Right forelimb (tissue), 1 donor: ENCODE measurements at regions not wholly inside any gene's neighbourhood (a gene's known extent, or its start where the extent isn't known, plus 50 kb on each side); places are given as distances from the start of the nearest gene placed in this dataset.

Source experiments
- DNase-seq: peaks from one replicate; pipeline ENCODE4 v3.0.0-alpha.2; 2018

DNA sequence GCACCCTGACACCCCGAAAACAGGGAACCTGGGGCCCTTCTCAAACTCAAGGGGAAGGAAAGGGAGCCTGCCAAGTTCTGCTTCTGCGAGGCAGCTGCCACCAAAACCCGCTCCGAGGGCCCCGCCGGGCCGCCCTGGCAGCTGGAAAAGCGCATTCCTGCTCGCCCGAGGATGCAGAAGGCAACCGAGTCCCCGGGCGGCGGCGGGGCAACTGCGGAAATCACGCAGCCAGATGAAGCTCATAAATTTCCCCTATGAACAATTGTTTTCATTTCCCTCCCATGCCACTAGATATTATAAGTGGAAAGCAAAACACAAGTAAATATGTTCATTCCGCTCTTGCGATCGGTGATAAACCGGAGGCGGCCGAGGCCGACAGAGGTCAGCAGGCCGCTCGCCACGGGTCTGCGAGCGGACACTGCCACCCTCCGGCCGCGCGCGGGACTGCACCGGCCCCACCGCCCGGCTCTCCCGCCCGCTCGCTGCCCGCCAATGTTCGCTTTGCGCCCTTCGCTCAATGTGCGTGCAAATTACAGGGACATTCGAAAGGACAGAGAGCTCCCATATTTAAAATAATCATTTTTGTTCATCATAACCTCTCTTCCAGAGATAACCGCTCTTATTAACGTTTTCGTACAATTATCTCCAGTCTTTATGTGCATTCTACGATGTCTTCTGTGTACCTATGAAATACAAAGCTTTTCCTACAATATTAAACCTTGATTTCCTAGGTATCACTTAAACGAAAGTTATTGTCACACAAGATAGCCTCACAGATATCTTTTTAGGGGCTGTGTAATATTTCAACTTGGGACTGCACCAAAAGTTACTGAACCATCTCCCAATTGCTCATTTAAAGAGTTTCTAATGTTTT lies 120.8 kb upstream of the ZNF507 start:
- peak; percentile 82 for DNase-seq

- DNase-seq, result no peak
Measured at GRCh38 chr19:32227561-32228165, 117.7 kb upstream of the ZNF507 start.

- DNase-seq, result no peak
Measured at GRCh38 chr19:32230441-32230840, 115.0 kb upstream of the ZNF507 start.

GRCh38 chr19:32231020-32231419 lies 114.4 kb upstream of the ZNF507 start:
- no peak for DNase-seq

GRCh38 chr19:32231691-32232090 lies 113.7 kb upstream of the ZNF507 start:
- no peak for DNase-seq

GRCh38 chr19:32232449-32232848 lies 113.0 kb upstream of the ZNF507 start:
- no peak for DNase-seq

GRCh38 chr19:32233091-32233490 lies 112.3 kb upstream of the ZNF507 start:
- DNase-seq, result no peak

GRCh38 chr19:32233885-32234284 lies 111.5 kb upstream of the ZNF507 start:
- no peak for DNase-seq

GRCh38 chr19:32234663-32235217 lies 110.7 kb upstream of the ZNF507 start:
- no peak for DNase-seq

DNA sequence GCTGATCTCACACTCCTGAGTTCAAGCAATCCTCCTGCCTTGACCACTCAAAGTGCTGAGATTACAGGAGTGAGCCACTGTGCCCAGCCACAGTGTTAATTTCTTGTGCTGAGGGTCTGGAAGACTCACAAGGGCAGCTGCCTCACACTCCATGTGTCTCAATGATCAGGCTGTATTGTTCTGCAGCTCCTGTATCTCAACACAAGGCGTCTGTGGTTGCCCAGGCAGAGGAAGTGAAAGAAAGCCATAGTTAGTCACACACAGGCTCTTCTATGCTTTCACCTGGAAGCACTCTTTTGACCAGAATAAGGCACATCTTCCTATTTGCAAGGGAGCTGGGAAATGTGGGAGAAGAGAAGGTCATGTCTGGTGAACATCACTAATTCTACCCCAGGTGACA lies 107.3 kb upstream of the ZNF507 start:
- DNase-seq, result no peak

DNA sequence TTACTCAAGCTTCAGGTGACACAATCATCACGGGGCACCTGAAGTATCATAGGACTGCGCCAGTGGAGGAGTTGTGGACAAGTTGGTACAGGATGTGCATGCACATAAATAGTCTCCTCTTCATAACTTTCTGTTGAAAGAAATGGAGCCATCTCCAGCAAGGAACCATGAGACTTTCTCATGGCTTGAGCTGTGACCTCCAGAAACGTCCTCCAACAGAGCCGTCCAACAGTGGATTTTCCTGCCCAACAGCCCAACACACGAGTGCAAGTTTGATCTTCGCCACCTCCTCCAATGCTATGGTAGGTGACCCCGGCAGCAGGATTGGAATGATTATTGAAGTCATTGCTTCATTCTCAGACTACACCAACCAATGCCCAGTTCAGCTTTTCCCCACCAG lies 105.1 kb upstream of the ZNF507 start:
- no peak for DNase-seq

DNA sequence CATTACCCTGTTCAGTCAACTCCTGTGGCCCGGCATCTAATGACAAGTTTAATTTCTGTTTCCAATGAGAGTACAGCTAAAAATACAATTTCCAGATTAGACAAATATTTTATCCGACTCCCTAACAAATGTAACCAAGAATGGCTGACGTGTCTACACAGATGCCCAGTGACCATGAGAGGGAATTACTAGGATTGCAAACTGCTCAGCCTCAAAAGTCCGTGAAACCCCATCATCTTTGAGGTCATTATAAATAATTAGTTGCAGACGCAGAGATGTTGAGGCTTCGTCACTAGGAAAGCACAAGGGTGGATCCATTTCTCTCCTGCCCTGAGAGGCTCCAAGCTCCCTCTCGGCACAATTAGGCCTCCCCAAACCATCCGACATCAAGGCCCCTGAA lies 104.1 kb upstream of the ZNF507 start:
- no peak for DNase-seq

GRCh38 chr19:32241932-32242710 lies 103.3 kb upstream of the ZNF507 start:
- no peak for DNase-seq

- no peak for DNase-seq
Measured at GRCh38 chr19:32246006-32246405, 99.4 kb upstream of the ZNF507 start.

DNA sequence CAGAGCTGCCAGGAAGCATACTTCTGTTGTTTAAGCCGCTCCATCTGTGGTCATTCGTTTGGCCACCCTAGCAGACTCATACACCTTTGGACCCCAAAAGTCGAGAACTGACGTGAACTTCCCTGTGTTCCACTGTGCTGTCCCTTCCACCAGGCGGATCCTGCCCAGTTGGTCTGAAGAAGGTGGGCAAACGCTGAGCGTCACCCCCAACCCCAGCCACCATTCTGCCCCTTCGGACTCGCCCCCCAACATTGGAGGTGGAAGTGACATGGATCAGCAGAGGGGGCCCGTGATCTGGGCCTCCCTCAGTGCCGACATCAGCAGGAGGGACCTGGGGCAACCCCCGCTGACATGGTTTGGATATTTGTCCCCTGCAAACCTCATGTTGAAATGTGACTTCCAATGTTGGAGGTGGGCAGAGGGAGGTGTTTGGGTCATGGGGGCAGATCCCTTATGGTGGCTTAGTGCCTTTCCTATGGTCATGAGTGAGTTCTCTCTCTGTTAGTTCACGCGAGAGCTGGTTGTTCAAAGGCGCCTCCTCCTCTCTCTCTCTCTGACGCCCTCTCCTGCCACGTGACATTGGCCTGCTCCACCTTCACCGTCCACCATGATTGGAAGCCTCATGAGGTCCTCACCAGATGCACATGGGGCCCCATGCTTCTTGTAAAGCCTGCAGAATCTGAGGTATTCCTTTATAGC lies 93.6 kb upstream of the ZNF507 start:
- no peak for DNase-seq

DNA sequence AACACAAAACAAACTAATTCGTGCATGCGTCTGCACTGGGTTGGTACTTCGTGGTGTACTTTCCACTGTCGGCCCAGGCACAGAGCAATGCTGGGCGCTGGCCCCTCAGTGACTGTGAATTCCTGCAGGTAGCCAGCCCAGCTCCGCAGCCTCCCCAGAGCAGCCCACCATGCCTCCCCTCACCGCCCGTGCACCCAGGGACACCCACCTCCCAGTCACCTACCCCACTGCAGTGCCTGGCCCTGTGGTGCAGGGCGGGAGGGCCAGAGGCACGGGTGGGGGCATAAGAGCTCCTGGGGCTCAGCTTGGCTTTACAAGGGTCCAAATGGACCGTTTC lies 93.1 kb upstream of the ZNF507 start:
- no peak for DNase-seq

- DNase-seq, result no peak
Measured at GRCh38 chr19:32253683-32254508, 91.5 kb upstream of the ZNF507 start.

DNA sequence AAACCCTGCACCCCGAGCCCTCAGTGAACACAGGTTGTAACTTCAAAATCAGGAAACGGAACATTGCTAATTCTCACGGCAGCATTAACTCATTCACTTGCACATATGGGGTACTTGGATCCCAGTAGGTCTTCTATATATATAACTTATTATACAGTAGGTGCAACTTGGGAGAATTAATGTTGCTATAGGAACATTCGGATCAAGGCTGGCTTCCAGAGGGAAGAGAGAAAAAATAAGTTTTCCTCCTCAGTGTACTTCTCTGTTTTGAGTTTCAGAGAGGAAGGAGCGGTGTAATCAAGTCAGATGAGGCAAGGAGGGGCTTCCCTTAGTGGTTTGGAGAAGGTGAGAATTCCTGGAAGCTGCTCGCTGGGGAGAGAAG lies 90.9 kb upstream of the ZNF507 start:
- no peak for DNase-seq

GRCh38 chr19:32255536-32256295 lies 89.7 kb upstream of the ZNF507 start:
- no peak for DNase-seq

DNA sequence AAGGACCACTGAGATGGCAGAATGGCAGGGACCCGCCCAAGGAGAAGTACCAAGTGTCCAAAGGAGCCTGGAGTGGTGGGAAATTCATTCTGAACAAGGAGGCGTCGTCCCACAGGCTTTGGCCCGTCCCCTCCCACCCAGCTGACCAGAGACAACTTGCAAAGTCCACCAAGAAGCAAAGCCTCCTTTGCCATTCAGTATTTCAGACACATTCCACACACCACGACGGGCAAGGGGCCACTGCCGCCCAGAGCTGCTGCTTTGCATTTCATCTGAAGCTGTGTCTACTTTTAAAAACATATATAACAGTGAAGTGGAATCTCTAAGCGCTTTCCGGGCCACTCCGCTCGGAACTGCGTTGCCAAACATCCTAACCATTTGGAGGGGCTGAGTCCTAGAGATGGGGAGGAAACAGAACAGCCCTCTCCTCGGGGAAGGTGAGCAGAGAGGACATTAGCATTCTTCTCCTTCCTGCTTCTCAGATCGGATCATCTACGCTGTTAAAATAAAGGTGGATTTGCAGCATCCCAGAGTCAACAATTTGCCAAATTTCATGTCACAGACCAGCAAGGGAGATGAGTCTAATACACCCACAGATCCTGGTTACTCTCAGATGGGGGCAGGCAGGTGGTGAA lies 89.0 kb upstream of the ZNF507 start:
- no peak for DNase-seq
